Panc1 (cell line): ENCODE measurements at regions not wholly inside any gene's neighbourhood (a gene's known extent, or its start where the extent isn't known, plus 50 kb on each side); places are given as distances from the start of the nearest gene placed in this dataset.

Experiments used
- ATAC-seq: fragments of 200-7000 bp; cut with Tn5 transposase; 2 replicates; pipeline ENCODE4 v1.9.1; 2020; ENCODE audit warnings: mild to moderate bottlenecking, moderate library complexity
- BruUV-seq: library from RNA; stranded (reverse); fragments of 400-500 nt; replicated peaks from 2 replicates; lab custom pipeline; 2021; lab: Mats Ljungman, UMichigan
- CTCF ChIA-PET: fragments of 300-600 bp; sonication (Branson Sonifier 250); formaldehyde crosslinking; loops from one replicate; lab custom pipeline; 2022; ENCODE audit warnings: antibody characterized with exemption; lab: Charles Lee
- POLR2A ChIA-PET: fragments of 300-600 bp; sonication (Branson Sonifier 250); formaldehyde crosslinking; loops from one replicate; lab custom pipeline; 2022; ENCODE audit warnings: antibody characterized with exemption; lab: Charles Lee
- DNase-seq: peaks from one replicate; pipeline ENCODE4 v3.0.0-alpha.2; 2010; ENCODE audit warnings: low read depth, low spot score
- H3K27ac ChIP-seq: 2 replicates; pipeline ENCODE4 v1.5.1; 2011; ENCODE audit warnings: mild to moderate bottlenecking, low read length, inconsistent platforms
- H3K27me3 ChIP-seq: fragments of 200-500 bp; sonication (Bioruptor generic); 2 replicates; pipeline ENCODE4 v1.6.0; 2014; ENCODE audit warnings: low read length, inconsistent platforms; ENCODE audit not compliant: control insufficient read depth, insufficient read depth
- H3K36me3 ChIP-seq: fragments of 200-500 bp; sonication (Bioruptor generic); 2 replicates; pipeline ENCODE4 v1.5.1; 2014; ENCODE audit warnings: inconsistent platforms, mild to moderate bottlenecking, low read length, moderate library complexity; ENCODE audit not compliant: control insufficient read depth, insufficient read depth
- H3K4me1 ChIP-seq: 2 replicates; pipeline ENCODE4 v1.5.1; 2011; ENCODE audit warnings: inconsistent platforms, mild to moderate bottlenecking, low read length, moderate library complexity; ENCODE audit not compliant: control insufficient read depth, insufficient read depth
- H3K4me3 ChIP-seq, 2 experiments: 2 replicates each; pipeline ENCODE4 v1.5.1; 2011 to 2012; ENCODE audit warnings: low read depth in 2 of 2, low read length in 2 of 2, mild to moderate bottlenecking in 2 of 2, inconsistent platforms in 1 of 2, moderate library complexity in 1 of 2
- H3K9me3 ChIP-seq: fragments of 200-500 bp; sonication (Bioruptor generic); 2 replicates; pipeline ENCODE4 v1.5.1; 2014; ENCODE audit warnings: low read depth, mild to moderate bottlenecking, inconsistent platforms, low read length, moderate library complexity; ENCODE audit not compliant: control insufficient read depth, insufficient read depth
- CTCF ChIP-seq: fragments of 450-650 bp; IDR thresholded peaks from 2 replicates; pipeline ENCODE4 v1.5.1; 2017; ENCODE audit warnings: mild to moderate bottlenecking
- POLR2AphosphoS5 ChIP-seq: IDR thresholded peaks from 2 replicates; pipeline ENCODE4 v1.6.1; 2012; ENCODE audit warnings: mild to moderate bottlenecking, low read depth, low read length, moderate library complexity
- REST ChIP-seq, 2 experiments: IDR thresholded peaks; 2 replicates each; pipeline ENCODE4 v1.6.1; 2011 to 2012; ENCODE audit warnings: low read depth in 2 of 2, control low read depth in 1 of 2, low read length in 1 of 2, mild to moderate bottlenecking in 1 of 2, moderate library complexity in 1 of 2; ENCODE audit not compliant: insufficient read depth in 1 of 2
- SIN3A ChIP-seq: IDR thresholded peaks from 2 replicates; pipeline ENCODE4 v1.6.1; 2012; ENCODE audit warnings: low read depth, mild to moderate bottlenecking, low read length, moderate library complexity, borderline replicate concordance; ENCODE audit not compliant: insufficient read depth
- TCF7L2 ChIP-seq: IDR thresholded peaks from 2 replicates; pipeline ENCODE4 v1.6.1; 2011; ENCODE audit warnings: mild to moderate bottlenecking, low read depth, low read length, inconsistent platforms
- in situ Hi-C: cut with HindIII; loops from 2 replicates; pipeline ENCODE4 v1.10.0; 2016; ENCODE audit warnings: low sequenced_read_pairs, low pct_unique_long_range_greater_than_20kb
- intact Hi-C: fragments of 100-400 bp; cut with micrococcal nuclease; formaldehyde crosslinking; loops from one replicate; pipeline ENCODE4 v1.10.0; 2022; ENCODE audit not compliant: unreplicated experiment

GRCh38 chr15:31752905-31753304 is 277.4 kb upstream of the CHRNA7 start:
- DNase-seq: no peak
- H3K9me3 ChIP-seq: no peaks in the 10 kb centered on the region
- no peak overlapping the region for H3K27ac ChIP-seq
- in situ Hi-C loops (no loop called here), intact Hi-C loops (no loop called here)
- ChIA-PET POLR2A (no interaction called here), CTCF (no interaction called here)
- TF ChIP-seq POLR2AphosphoS5 (no peak), REST (IDR thresholded peaks at IDR 0.05; ENCODE audit: insufficient read depth in 1 of 2, low read depth in 2 of 2, low read length in 1 of 2) (no peak), TCF7L2 (no peak), SIN3A (no peak), CTCF (no peak)
- no peaks in the 10 kb centered on the region for H3K4me1 ChIP-seq
- ATAC-seq: no peak
- no peaks in the 10 kb centered on the region for H3K36me3 ChIP-seq
- BruUV-seq: no TSS peak
- no peak overlapping the region for H3K4me3 ChIP-seq
- no peaks in the 10 kb centered on the region for H3K27me3 ChIP-seq

- Histone ChIP-seq H3K27me3 (no peaks in the 10 kb centered on the region), H3K27ac (no peak overlapping the region), H3K36me3 (no peaks in the 10 kb centered on the region), H3K9me3 (no peaks in the 10 kb centered on the region), H3K4me1 (no peaks in the 10 kb centered on the region), H3K4me3 (no peak overlapping the region)
- no peak for ATAC-seq
- intact Hi-C loops (no loop called here), in situ Hi-C loops (no loop called here)
- ChIA-PET POLR2A (no interaction called here), CTCF (interaction anchor here (0.6 kb wide), 1 partner anchor 254 kb away, joined by 3 read pairs; no protein-coding TSS in a partner anchor)
- no peak for TF ChIP-seq SIN3A
- no peak for TF ChIP-seq REST (IDR thresholded peaks at IDR 0.05; ENCODE audit: insufficient read depth in 1 of 2, low read depth in 2 of 2, low read length in 1 of 2)
- TF ChIP-seq POLR2AphosphoS5: no peak
- TF ChIP-seq CTCF: no peak
- TF ChIP-seq TCF7L2: no peak
- no peak for DNase-seq
- BruUV-seq: no TSS peak
These were observed 272.2 kb upstream of the CHRNA7 start for GRCh38 chr15:31758126-31758525.
